ENCODE measurements at regions not wholly inside any gene's neighbourhood (a gene's known extent, or its start where the extent isn't known, plus 50 kb on each side); places are given as distances from the start of the nearest gene placed in this dataset.

GRCh38 chr9:126556560-126557250, 57.0 kb upstream of the LMX1B start:
- no peak for DNase-seq

GRCh38 chr9:126558051-126558665, 55.6 kb upstream of the LMX1B start:
- DNase-seq = peak in 1 of 2 experiments; percentile 23

- no peak for DNase-seq
Observed at GRCh38 chr9:126559296-126559695, 54.4 kb upstream of the LMX1B start.

GRCh38 chr9:126561582-126561981, 52.1 kb upstream of the LMX1B start:
- DNase-seq = no peak

GRCh38 chr9:126563556-126563955, 50.2 kb upstream of the LMX1B start:
- no peak for DNase-seq
